ENCODE measurements at regions not wholly inside any gene's neighbourhood (a gene's known extent, or its start where the extent isn't known, plus 50 kb on each side); places are given as distances from the start of the nearest gene placed in this dataset.

- TF ChIP-seq CTCF (IDR thresholded peaks at IDR 0.05) (no peak), POLR2A (IDR thresholded peaks at IDR 0.05) (no peak), POLR2AphosphoS5 (IDR thresholded peaks at IDR 0.05) (no peak)
These were observed 484.6 kb downstream of the VRK1 start for GRCh38 chr14:97281741-97282140.

Measured in breast epithelium (tissue), 3 donors.